Kidney tubule cell (primary cell): ENCODE measurements at regions not wholly inside any gene's neighbourhood (a gene's known extent, or its start where the extent isn't known, plus 50 kb on each side); places are given as distances from the start of the nearest gene placed in this dataset.

Source experiments
- DNase-seq: peaks from one replicate; pipeline ENCODE4 v3.0.0-alpha.2; 2018; ENCODE audit warnings: low spot score

- no peak for DNase-seq
These were observed 86.0 kb downstream of the MID1IP1 start for GRCh38 chrX:38887222-38887621.

GRCh38 chrX:38890326-38890725 is 89.1 kb downstream of the MID1IP1 start:
- DNase-seq, result no peak

- DNase-seq, result no peak
These were observed 89.7 kb downstream of the MID1IP1 start for GRCh38 chrX:38890963-38891362.

GRCh38 chrX:38891641-38892413 is 90.6 kb downstream of the MID1IP1 start:
- DNase-seq, result peak; percentile 43

GRCh38 chrX:38893441-38893840 is 92.2 kb downstream of the MID1IP1 start:
- no peak for DNase-seq

GRCh38 chrX:38895775-38896174 is 94.5 kb downstream of the MID1IP1 start:
- no peak for DNase-seq

- DNase-seq, result no peak
These were observed 95.6 kb downstream of the MID1IP1 start for GRCh38 chrX:38896724-38897298.

GRCh38 chrX:38898261-38898660 is 97.0 kb downstream of the MID1IP1 start:
- no peak for DNase-seq

- no peak for DNase-seq
These were observed 98.4 kb downstream of the MID1IP1 start for GRCh38 chrX:38899650-38900049.

GRCh38 chrX:38900719-38901118 is 99.5 kb downstream of the MID1IP1 start:
- no peak for DNase-seq

- no peak for DNase-seq
These were observed 101.8 kb downstream of the MID1IP1 start for GRCh38 chrX:38902972-38903492.

GRCh38 chrX:38916801-38917200 is 115.5 kb downstream of the MID1IP1 start:
- no peak for DNase-seq

- DNase-seq, result no peak
These were observed 116.7 kb downstream of the MID1IP1 start for GRCh38 chrX:38917954-38918353.

GRCh38 chrX:38919202-38919601 is 117.9 kb downstream of the MID1IP1 start:
- no peak for DNase-seq

GRCh38 chrX:38919853-38920528 is 118.7 kb downstream of the MID1IP1 start:
- DNase-seq, result no peak

- DNase-seq, result no peak
These were observed 122.3 kb downstream of the MID1IP1 start for GRCh38 chrX:38923451-38923969.

- DNase-seq, result no peak
These were observed 126.3 kb downstream of the MID1IP1 start for GRCh38 chrX:38927592-38927991.

- DNase-seq, result peak; percentile 77
These were observed 128.7 kb downstream of the MID1IP1 start for GRCh38 chrX:38929966-38930421.

GRCh38 chrX:38930474-38930873 is 129.2 kb downstream of the MID1IP1 start:
- DNase-seq, result no peak

- DNase-seq, result no peak
These were observed 134.3 kb downstream of the MID1IP1 start for GRCh38 chrX:38935561-38935960.

- no peak for DNase-seq
These were observed 136.1 kb downstream of the MID1IP1 start for GRCh38 chrX:38937400-38937799.

GRCh38 chrX:38937926-38938325 is 136.7 kb downstream of the MID1IP1 start:
- no peak for DNase-seq

GRCh38 chrX:38939067-38939466 is 137.8 kb downstream of the MID1IP1 start:
- DNase-seq, result no peak
